ENCODE measurements at regions not wholly inside any gene's neighbourhood (a gene's known extent, or its start where the extent isn't known, plus 50 kb on each side); places are given as distances from the start of the nearest gene placed in this dataset.
"Not testable (repeated sequence)": the region's sequence is repeated elsewhere in the genome, so short reads cannot be mapped to it uniquely, and the experiment has no call there.

DNA sequence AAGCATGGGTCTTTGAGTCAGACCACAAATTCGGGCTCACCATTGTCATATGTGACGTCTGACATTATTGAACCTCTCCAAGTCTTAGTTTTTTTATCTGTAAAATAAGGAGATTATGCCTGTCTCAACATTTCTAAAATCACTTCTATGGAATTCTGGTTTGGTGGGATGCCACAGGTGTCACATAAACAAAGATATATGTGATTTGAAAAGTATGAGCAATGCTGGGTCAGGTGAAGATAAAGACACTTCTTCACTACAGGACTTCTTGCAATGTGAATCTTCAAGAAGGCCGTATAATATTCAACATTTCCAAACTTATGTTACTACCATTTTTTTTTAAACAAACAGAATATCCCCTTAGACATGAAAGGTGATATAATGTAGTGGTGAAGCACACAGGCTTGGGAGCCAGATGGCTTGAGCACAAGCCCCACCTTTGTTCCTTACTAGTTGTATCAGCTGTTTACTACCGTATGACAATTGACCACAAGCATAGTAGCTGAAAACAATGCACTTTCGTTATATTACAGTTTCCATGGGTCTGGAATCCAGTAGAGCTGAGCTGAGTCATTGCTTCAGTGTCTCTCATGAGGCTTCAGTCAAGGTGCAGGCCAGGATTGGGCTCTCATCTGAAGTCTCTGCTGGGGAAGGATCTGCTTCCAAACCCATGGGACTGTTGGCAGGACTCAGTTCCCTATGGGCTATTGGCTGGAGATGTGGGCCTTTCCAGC is 87.7 kb downstream of the UTP18 start:
- DNase-seq (ENCODE audit: low read depth): no peak

DNA sequence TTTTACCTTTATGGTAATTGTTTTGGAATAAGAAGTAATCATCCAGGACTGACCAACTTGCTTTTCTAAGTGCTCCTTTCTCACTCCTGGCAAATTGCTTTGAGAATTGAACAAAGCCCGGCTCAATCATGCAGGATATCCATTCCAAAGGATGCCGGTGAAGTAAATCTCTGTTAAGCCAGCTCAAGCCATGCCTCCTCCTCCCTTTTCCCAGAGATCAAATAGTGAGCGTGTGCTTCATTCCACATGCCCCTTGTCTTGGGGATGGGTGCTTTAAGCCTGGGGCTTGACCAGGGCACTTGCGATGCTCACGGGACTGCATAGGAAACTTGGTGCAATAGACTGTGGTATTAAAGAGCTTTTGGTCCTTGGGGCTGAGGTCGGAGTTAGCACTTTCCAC is 90.7 kb downstream of the UTP18 start:
- DNase-seq (ENCODE audit: low read depth): no peak

DNA sequence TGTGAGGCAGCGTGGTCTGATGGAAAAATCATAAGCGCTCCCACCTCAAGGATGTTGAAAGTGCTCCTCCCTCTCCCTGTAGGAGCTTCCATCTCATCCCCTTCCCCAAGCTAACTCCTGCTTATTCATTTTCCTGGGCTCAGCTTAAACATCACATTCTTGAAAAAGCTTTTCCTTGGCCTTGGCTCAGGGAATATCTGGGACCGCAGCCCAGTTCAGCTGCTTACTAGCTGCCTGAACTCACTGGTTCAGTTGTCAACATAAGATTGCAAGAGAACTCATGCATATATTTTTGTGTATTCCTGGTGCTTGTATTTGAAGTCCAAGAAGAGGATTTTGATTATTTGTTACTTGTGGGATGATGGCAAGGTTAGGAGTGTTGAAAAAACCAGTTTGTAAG is 91.5 kb downstream of the UTP18 start:
- no peak for DNase-seq (ENCODE audit: low read depth)

DNA sequence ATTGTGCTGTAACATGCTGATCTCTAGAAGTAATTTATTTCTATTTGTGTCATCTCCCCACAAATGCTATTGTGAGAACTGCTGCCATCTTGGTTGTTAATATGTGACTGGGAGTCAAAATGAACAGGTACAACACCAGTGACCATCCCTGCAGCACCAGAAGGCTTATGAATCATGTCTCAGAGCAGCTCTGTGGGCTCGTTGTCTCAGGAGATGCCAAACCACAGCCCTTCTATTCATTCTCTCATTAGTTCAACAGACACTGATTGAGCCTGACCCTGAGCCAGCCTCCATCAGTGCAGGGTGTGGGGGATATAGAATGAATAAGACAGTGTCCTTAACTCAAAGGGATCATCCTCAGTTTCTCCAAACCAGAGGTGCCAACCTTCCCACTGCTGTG is 92.5 kb downstream of the UTP18 start:
- DNase-seq (ENCODE audit: low read depth): no peak

DNA sequence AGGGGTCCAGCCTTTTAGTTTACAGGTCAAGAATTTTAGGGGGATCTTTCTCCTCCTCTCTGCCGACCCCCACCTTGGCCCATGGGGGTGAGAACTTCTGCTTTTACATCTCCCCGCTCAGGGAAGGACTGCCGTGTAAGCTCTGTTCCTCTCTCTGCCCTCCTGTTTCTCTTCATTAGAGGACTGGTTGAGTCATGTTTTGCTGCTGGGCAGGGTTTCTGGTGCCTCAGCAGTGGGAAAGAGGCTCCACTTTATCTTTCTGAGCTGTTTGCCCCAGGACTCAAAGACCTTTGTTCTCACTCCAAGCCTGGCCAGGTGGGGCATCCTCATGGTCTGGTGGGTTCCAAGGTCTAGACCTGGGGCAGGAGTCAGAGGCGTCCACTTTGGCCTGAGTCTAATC is 93.0 kb downstream of the UTP18 start:
- no peak for DNase-seq (ENCODE audit: low read depth)

DNA sequence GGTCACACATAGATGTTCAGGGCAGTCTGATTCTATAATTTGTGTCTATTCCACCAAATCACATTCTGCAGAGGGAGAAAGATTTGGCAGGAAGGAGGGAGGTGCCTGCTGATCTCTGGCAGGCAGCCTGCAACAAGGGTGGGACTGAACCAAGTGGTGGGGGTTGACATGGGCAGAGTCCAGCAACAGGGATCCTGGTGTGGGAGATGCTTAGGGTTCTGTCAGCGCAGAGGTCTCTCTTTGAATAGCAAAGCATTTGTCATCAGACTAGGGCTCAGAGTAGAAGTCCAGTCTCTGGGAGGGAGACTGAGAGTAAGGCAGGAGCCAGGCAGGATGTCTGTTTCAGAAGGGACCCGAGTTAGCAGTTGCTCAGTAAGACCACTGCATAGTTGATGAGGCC is 94.6 kb downstream of the UTP18 start:
- no peak for DNase-seq (ENCODE audit: low read depth)

DNA sequence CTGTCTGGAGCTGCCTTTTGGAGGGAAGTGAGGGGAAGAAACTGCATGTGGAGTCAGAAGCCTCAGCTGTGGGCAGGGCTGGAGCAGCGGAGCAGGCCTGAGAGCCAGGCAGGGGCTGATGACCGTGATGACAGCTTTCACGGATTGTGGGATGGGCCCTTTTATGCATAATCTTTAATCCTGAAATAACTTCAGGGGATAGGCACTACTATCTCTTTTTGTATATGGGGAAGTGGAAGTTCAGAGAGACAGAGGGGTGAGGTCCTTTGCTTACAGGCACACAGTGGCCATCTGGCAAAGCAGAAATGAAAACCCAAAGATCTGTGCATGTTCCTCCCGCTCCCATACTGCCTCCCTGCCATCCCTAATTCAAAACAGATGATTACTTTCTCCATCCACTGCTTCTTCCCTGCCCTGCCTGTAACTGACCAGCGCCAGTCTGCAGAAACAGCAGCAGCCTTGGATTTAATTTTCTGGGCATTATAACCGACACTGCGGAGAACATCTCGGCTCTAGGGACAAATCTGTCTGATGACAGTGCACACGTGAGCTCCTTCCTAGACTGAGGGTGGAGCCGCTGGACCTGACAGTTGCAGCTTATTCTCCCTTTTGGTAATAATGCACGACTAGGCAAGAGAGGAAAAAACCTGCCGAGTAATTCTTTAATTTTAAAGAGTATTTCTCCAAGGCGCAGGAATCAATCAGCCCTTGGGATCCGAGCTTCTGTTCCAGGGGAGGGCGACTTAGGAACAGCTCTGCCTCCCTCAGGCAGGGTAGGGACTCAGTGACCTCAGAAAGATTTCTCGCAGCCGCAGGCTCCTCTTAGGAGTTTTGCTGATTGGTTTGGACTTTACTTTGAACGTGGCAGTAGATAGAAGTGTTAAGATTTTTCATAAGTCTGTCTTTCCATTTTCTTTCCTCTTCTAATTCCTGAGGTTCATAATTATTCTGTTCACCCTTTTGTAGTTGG is 95.4 kb downstream of the UTP18 start:
- DNase-seq (ENCODE audit: low read depth): no peak

DNA sequence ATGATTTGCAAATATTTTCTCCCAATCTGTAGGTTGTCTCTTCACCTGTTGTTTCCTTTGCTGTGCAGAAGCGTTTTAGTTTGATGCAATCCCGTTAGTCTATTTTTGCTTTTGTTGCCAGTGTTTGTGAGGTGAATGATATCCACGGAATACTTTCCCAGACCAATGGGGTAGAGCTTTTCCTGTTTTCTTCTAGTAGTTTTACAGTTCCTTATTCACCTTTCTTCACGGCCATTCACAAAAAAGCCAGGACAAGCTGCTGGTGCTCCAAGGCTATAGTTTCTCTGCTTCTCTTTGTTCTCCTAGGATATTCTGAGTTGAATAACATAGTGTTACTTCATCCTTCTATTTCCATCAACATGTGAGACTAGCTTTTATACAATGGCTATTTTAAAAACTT is 98.7 kb downstream of the UTP18 start:
- DNase-seq (ENCODE audit: low read depth): no peak

DNA sequence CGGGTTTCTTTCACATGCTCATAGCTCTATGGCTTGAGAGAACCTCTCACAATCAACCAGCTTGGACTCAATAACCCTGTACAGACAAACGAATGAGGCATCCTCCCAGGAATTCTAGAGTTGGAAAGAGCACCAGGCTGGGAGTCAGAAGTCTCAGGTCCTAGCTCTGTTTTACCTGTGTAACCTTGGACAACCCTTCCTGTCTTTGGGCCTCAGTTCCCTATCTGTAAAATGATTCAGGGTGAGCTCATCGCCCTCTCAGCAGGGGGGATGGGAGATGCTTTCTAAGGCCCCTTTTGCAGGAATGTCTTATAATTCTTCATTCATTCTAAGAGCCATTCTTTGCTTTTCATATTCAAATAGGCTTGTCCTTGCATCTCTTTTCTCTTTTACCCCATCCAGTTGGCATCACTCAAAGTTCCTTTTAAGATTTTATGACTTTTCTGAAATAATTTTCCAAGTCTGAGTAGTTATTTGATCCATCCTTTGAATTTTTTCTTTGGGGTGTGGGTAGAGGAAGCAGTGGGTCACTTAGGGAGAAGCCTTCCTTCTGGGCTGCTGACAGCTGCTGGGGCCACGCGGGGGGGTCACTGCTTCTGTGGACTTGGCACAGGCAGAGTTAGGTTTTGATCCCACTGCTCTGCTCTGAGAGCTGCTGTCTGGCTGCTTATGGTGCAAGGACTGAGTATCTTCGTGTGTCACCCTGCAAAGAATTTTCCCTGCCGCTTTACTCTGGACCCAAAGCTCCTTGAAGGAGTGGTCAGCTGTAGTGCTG is 102.7 kb downstream of the UTP18 start:
- DNase-seq (ENCODE audit: low read depth): no peak

DNA sequence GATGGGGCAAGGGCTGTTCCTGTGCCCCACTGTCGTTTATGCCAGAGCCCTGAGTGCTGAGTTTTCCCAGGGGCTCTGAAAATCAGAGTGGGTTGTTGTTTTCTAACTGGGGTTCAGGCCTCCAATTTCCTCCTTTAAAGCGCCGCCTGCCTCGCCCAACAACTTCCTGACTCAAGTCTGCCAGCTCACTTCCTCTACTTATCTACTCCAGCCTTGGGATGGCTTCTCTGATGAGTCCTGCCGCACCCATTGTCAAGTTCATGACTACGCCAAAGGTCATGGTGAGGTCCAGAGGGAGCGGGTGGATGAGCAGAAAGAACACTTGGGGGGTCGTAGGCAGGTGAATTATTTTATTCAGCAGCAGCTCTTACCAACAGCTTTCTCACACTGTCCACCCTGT is 104.7 kb downstream of the UTP18 start:
- no peak for DNase-seq (ENCODE audit: low read depth)

DNA sequence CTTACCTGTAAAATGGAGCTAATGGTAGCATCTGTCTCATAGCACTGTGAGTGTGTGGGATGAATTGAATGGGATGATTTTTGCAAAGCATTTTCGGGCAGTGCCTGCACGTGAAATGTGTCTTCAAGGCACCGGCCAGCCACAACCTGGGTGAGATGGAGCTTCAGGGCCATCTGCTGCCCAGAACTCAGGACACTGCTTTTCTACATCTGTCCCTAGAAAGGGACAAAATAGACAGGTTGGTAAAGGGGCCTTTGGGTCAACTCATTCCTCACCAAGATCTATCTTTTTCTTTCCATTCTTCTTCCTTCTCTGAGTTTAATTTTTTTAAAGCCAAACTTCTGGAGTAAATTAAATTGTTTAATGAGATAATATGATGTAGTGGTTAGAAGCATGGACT is 106.5 kb downstream of the UTP18 start:
- no peak for DNase-seq (ENCODE audit: low read depth)

DNA sequence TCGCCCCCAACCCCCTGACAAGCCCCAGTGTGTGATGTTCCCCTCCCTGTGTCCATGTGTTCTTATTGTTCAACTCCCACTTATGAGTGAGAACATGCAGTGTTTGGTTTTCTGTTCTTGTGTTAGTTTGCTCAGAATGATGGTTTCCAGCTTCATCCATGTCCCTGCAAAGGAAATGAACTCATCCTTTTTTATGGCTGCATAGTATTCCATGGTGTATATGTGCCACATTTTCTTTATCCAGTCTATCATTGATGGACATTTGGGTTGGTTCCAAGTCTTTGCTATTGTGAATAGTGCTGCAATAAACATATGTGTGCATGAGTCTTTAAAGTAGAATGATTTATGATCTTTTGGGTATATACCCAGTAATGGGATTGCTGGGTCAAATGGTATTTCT is 107.5 kb downstream of the UTP18 start:
- DNase-seq (ENCODE audit: low read depth): not testable (repeated sequence)

DNA sequence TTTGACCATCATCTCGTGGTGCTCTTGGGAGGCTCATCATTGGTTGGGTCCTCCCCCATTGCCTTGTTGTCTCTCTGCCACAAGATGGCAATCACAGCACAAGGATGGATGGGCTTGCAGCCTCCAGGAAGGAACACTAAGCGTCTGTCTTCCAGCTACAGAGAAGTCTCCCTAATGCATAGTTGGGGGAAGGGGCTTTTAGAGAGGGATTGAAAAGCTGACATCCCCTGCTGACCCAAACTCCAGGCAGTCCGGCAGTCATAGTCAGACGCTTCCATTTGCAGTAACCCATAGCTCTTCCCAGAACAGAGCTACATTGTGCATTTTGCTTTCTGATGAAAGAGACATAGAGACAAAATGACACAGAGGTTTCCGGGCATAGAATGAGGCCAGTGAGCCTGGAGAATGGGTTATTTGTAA is 111.4 kb downstream of the UTP18 start:
- peak; percentile 53 for DNase-seq (ENCODE audit: low read depth)

DNA sequence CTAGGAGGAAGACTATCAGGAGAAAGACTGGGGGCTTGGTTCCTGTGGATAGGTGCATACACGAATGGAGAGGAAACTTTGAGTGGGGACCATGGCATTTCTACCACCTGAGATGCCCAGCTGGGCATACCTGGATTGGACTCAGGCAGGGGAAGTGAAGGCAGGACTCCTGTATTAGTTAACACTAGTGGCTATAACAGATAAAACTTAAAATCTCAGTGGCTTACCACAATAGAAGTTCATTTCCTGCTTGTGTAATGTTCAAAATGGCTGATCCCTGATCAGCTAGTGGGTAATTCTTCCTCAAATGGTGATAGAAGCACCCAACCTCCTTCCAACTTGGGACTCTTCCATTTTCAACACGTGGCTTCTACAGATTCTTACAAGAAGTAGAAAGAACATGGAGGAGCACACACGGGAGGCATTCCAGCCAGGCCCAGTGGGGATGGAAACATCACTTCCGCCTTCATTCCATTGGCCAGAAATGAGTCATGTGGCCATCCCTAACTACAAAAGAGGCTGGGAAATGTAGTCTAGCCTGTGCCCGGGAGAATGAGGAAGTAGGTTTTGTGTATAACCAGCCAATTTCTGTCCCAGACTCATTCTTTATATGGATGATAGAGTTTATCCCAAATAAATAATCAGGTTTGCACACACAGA is 112.1 kb downstream of the UTP18 start:
- peak; percentile 86 for DNase-seq (ENCODE audit: low read depth)

DNA sequence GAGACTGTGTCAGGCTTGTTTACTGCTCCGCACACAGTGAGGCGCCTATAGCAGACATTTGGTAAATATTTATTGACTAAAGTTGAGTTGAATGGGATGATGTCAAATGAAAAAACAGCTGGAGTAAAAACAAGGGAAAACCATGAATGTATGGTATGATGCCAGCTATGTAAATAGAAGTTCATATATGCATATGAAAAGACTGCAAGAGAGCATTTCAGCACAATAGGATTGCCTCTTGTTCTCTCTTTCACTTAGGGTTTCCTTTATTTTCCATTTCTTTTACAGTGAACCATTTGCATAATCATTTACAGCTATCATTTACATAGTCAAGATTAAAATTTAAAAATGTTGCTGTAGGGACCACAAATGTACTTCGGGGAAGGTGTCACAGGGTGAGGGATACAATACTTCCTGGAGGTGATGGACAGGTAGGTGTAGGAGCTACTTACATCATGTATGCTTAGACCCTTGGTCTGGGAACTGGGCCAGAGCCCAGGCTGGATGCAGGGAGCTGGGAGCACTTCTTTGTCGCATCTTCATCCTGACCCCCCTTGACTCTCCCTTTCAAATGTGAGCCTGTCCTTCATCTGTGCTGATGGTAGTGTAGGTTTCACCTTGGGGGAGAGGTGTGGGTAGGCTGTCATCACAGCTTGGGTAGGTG is 113.3 kb downstream of the UTP18 start:
- no peak for DNase-seq (ENCODE audit: low read depth)

DNA sequence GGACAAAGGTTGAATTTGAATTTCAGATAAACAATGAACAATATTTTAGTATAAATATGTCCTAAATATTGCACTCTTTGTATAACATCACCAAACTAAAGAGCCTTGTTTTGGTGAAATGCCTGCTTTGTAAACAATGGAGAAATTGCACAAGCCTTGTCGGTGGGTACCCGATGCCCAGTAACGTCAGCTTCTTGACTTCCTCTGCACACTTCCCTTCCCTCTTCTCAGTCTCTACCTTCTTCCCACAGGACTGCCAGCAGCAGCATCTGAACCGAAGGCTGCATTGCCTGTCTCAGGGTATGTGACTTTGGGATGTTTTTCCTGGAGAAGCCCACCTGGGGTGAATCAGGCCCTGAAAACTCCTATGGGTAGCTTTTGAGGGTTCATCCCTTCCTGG is 113.9 kb downstream of the UTP18 start:
- DNase-seq (ENCODE audit: low read depth): no peak

DNA sequence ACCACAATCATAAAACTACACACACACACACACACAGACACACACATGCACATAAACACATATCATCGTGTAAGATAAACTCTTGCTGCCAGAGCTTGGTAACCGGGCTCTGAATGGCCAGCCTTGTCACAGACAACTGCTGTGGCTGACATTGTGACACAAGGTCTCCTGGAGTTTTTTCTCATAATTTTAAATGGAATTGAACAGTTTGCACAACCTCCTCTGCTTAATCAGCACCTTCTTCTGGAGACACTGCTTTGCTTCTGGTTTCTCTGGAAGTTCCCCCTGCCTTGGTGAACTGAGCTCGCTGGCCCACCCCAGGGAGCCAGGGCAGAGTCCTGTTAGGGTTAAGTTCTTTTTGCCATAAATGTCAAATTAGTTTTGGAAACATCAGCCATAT is 115.4 kb downstream of the UTP18 start:
- DNase-seq (ENCODE audit: low read depth): no peak

DNA sequence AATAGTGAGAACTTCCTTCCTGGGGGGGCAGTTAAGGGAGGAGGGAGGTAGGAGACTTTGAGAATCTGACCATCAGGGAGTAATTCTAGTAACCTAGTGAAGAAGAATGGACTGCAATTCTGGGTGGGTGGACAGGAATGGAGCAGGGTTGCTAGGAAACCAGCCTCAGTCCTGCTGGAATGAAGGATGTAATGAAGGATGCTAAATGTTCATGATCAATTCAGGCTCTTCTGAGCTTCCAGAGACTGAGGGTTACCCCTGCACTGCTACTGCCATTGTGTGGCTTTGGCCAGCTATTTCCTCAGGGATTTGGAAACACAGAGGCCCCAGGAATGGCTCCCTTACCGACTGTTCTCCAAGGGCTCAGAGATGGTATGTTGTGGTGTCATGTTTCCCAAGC is 116.4 kb downstream of the UTP18 start:
- DNase-seq (ENCODE audit: low read depth): no peak

DNA sequence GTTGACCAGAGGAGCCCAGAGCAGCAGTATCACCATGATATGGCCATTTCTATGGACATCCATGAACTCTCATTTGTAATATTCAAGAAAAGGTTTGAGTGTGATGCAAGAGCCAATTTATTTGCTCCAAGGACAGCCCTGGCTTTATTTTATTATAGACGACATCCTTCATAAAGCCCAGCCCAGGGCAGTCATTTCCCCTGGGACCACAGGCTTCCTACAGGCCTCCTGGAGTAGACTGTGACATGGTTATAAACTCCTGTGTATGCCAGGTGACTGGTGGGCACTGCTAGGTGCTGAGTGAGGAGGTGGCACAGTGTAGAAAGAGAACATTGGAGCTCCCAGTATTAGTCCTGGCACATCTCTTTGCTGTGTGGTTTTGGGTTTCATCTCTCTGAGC is 120.9 kb downstream of the UTP18 start:
- DNase-seq (ENCODE audit: low read depth): no peak

DNA sequence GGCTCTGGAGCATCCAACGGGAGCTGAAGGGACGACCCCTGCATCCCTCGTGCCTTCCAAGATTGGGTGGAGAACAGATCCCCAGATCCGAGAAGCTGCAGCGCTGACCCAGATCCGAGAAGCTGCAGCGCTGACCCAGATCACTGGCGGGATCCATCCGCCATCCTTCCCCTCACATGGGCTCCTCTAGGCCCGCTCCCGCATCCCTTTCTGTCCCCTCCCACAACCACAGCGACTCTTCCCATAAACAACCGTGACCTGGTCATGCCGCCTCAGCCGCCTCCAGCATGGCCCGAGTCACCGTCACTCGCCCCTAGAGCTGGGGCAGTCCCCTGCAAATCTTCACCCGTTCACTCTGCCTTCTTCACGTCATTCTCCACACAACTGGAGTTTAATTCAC is 124.9 kb downstream of the UTP18 start:
- DNase-seq (ENCODE audit: low read depth): no peak

DNA sequence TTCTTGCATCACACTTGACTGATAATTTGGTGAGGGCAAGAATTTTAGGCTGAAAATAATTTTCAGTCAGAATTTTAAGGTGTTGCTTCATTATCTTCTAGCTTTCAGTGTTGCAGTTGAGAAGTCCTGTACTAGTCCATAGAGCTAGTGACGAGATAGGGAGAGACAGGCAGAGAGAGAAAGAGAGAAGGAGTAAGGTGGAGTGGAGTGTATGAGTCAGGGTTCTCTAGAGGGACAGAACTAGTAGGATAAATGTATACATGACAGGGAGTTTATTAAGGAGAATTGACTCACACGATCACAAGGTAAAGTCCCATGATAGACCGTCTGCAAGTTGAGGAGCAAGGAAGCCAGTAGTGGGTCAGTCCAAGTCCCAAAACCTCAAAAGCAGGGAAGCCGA is 127.2 kb downstream of the UTP18 start:
- no peak for DNase-seq (ENCODE audit: low read depth)

Data from M059J (cell line).